GM21447 (cell line): ENCODE measurements at regions not wholly inside any gene's neighbourhood (a gene's known extent, or its start where the extent isn't known, plus 50 kb on each side); places are given as distances from the start of the nearest gene placed in this dataset.

ENCODE experiments used
- ATAC-seq: cut with Tn5 transposase; IDR thresholded peaks from one replicate; pipeline ENCODE4 v1.9.1; 2021; ENCODE audit not compliant: unreplicated experiment

GRCh38 chr17:71966459-71967313 lies 154.1 kb upstream of the SOX9 start:
- no peak for ATAC-seq

- ATAC-seq: no peak
These were observed 151.3 kb upstream of the SOX9 start for GRCh38 chr17:71969500-71969899.

- no peak for ATAC-seq
These were observed 150.5 kb upstream of the SOX9 start for GRCh38 chr17:71970312-71970711.

- no peak for ATAC-seq
These were observed 146.8 kb upstream of the SOX9 start for GRCh38 chr17:71974051-71974450.

- ATAC-seq: no peak
These were observed 145.5 kb upstream of the SOX9 start for GRCh38 chr17:71975331-71975801.

- no peak for ATAC-seq
These were observed 144.7 kb upstream of the SOX9 start for GRCh38 chr17:71976011-71976649.

GRCh38 chr17:71978435-71978834 lies 142.4 kb upstream of the SOX9 start:
- ATAC-seq: no peak

GRCh38 chr17:71980171-71980570 lies 140.6 kb upstream of the SOX9 start:
- no peak for ATAC-seq

- ATAC-seq: no peak
These were observed 137.0 kb upstream of the SOX9 start for GRCh38 chr17:71983828-71984227.

GRCh38 chr17:71985111-71986039 lies 135.4 kb upstream of the SOX9 start:
- no peak for ATAC-seq

GRCh38 chr17:71986886-71987285 lies 133.9 kb upstream of the SOX9 start:
- no peak for ATAC-seq

- ATAC-seq: no peak
These were observed 133.2 kb upstream of the SOX9 start for GRCh38 chr17:71987634-71988033.

GRCh38 chr17:71989117-71989516 lies 131.7 kb upstream of the SOX9 start:
- no peak for ATAC-seq

- ATAC-seq: no peak
These were observed 127.5 kb upstream of the SOX9 start for GRCh38 chr17:71993363-71993762.

GRCh38 chr17:71995590-71995989 lies 125.2 kb upstream of the SOX9 start:
- no peak for ATAC-seq

GRCh38 chr17:72004011-72004427 lies 116.8 kb upstream of the SOX9 start:
- no peak for ATAC-seq

- ATAC-seq: peak; percentile 63
These were observed 116.0 kb upstream of the SOX9 start for GRCh38 chr17:72004611-72005331.

- ATAC-seq: peak; percentile 43
These were observed 115.3 kb upstream of the SOX9 start for GRCh38 chr17:72005332-72006163.

- no peak for ATAC-seq
These were observed 112.5 kb upstream of the SOX9 start for GRCh38 chr17:72008236-72008876.
